NB4 (cell line): ENCODE measurements at regions not wholly inside any gene's neighbourhood (a gene's known extent, or its start where the extent isn't known, plus 50 kb on each side); places are given as distances from the start of the nearest gene placed in this dataset.

Source experiments
- DNase-seq: peaks from one replicate; pipeline ENCODE4 v3.0.0; 2010; ENCODE audit warnings: low read depth
- H3K4me3 ChIP-seq: one replicate; pipeline ENCODE4 v1.5.1; 2011; ENCODE audit warnings: mild to moderate bottlenecking, low read depth, low read length, moderate library complexity
- MYC ChIP-seq: IDR thresholded peaks from 2 replicates; pipeline ENCODE4 v1.6.1; 2011; ENCODE audit warnings: low read depth, low read length
- POLR2A ChIP-seq: IDR thresholded peaks from 2 replicates; pipeline ENCODE4 v1.6.1; 2011; ENCODE audit warnings: mild to moderate bottlenecking; ENCODE audit not compliant: insufficient read length; ENCODE audit errors: extremely low read depth
- TF ChIP-seq, protein P1 (sequence below): IDR thresholded peaks from 2 replicates; pipeline ENCODE4 v1.6.1; 2011; ENCODE audit warnings: low read depth, low read length
- TF ChIP-seq, protein P2 (sequence below): IDR thresholded peaks from one replicate; pipeline ENCODE4 v1.5.1; 2012; ENCODE audit warnings: low read depth, low read length

GRCh38 chr17:13920413-13920812, 148.9 kb upstream of the COX10 start:
- peak; percentile 16 for DNase-seq
- H3K4me3 ChIP-seq: no peak overlapping the region
- TF ChIP-seq MYC: no peak
- TF ChIP-seq, protein P1, sequence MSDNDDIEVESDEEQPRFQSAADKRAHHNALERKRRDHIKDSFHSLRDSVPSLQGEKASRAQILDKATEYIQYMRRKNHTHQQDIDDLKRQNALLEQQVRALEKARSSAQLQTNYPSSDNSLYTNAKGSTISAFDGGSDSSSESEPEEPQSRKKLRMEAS: no peak
- TF ChIP-seq, protein P2, sequence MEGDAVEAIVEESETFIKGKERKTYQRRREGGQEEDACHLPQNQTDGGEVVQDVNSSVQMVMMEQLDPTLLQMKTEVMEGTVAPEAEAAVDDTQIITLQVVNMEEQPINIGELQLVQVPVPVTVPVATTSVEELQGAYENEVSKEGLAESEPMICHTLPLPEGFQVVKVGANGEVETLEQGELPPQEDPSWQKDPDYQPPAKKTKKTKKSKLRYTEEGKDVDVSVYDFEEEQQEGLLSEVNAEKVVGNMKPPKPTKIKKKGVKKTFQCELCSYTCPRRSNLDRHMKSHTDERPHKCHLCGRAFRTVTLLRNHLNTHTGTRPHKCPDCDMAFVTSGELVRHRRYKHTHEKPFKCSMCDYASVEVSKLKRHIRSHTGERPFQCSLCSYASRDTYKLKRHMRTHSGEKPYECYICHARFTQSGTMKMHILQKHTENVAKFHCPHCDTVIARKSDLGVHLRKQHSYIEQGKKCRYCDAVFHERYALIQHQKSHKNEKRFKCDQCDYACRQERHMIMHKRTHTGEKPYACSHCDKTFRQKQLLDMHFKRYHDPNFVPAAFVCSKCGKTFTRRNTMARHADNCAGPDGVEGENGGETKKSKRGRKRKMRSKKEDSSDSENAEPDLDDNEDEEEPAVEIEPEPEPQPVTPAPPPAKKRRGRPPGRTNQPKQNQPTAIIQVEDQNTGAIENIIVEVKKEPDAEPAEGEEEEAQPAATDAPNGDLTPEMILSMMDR: no peak
- TF ChIP-seq POLR2A: no peak

DNA sequence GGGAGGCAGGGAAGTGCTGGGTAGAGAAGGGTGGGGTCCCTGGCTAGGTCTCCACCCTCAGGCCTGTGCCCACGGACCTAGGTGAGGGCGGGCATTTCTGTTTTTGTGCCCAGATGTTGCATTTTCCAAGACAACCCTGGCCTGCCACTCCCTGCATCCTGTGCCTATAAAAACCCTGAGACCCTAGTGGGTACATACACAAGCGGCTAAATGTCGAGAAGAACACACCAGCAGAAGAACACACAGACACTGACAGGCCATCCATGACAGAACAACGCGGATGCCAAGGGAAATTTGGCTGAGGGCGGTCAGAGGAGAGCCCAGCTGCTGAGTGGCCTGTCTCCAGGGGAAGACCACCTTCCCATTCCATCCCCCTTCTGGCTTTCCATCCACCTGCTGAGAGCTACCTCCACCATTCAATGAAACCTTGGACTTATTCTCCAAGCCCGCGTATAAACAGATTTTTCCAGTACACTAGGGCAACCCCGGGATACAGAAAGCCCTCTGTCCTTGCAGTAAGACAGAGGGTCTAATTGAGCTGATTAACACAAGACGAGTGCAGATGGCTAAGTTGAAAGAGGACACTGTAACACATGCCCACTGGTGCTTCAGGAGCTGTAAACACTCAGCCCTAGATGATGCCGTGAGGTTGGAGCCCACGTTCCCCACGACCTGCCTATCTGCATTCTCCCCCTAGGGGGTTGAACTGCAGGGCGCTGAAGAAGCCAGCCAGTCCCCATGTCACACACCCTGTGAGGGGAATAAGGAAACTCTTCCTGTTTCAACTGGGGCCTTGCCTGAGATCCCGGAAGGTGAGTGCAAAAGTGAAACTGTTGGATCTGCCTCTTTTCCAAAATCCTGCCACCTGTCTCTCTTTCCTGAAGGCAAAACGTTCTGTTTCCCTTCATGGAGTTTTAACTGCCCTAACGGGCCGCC, 147.2 kb upstream of the COX10 start:
- no peak for DNase-seq
- H3K4me3 ChIP-seq: no peak overlapping the region
- TF ChIP-seq, protein P1: no peak
- TF ChIP-seq POLR2A (no peak), MYC (no peak)
- TF ChIP-seq, protein P2: no peak

DNA sequence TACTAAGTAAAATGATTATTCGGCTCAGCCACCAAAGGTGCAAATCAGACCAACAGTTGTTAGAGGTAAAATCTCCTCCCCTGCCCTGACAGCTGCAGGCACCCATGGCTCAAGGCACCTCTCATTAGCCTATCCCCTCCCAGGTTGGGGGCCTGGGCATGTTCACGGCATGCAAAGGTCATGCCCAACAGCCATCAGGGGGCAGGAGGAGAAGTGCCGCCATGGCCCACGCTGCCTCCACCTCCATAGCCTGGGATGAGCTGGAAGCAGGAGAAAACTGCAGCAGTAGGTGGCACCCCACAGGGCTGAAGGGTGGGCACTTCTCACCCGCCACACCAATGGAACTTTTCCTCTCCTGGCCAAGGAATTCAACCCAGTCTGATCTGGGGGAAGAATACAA, 146.4 kb upstream of the COX10 start:
- TF ChIP-seq, protein P1: no peak
- TF ChIP-seq, protein P2: no peak
- no peak for TF ChIP-seq MYC
- TF ChIP-seq POLR2A: no peak
- no peak for DNase-seq
- H3K4me3 ChIP-seq: no peak overlapping the region

DNA sequence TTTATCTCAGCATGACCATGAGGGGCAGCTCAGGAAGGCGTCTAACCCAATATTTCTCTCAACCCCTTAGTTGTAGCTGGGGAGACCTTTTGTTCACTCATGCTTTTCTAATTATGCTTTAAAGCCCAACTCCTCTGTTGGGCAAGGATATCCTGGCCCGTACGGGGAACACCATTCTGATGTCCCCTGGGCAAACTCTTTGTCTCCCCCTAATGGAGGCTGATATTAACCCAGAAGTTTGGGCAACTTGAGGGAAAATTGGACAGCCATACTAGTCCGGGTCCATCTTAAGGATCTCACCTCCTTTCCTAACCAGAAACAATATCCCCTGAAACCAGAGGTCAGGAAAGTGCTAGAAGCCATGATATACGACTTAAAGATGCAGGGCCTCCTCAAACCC, 143.7 kb upstream of the COX10 start:
- TF ChIP-seq, protein P1: no peak
- TF ChIP-seq POLR2A (no peak), MYC (no peak)
- TF ChIP-seq, protein P2: peak; percentile 28
- H3K4me3 ChIP-seq: no peak overlapping the region
- DNase-seq: peak; percentile 13

DNA sequence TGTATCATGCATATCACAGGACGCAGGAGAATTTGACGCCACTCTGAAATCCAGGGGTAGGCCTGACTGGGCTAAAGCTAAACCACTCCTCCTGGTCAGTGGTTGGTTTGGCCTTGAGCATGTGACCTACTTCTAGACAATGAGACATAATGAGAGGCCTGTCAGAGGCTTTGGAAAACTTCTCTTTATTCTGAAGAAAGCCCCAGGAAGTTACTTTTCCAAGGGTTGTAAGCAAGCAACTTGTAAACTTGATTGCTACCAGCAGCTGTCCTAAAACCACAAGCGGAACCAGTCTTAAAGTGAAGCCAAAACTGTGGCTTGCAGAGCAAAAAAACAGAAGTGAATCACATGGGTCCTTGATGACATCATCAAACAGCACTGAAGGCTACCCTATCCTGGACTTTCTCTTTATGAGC, 138.2 kb upstream of the COX10 start:
- DNase-seq: peak; percentile 98
- TF ChIP-seq POLR2A (no peak), MYC (0 out of 2 replicates have a peak, but pooled peaks have one; percentile 61)
- TF ChIP-seq, protein P2: no peak
- TF ChIP-seq, protein P1: peak; percentile 83
- H3K4me3 ChIP-seq: peak overlapping the region; percentile 22
